ENCODE measurements at regions not wholly inside any gene's neighbourhood (a gene's known extent, or its start where the extent isn't known, plus 50 kb on each side); places are given as distances from the start of the nearest gene placed in this dataset.

DNA sequence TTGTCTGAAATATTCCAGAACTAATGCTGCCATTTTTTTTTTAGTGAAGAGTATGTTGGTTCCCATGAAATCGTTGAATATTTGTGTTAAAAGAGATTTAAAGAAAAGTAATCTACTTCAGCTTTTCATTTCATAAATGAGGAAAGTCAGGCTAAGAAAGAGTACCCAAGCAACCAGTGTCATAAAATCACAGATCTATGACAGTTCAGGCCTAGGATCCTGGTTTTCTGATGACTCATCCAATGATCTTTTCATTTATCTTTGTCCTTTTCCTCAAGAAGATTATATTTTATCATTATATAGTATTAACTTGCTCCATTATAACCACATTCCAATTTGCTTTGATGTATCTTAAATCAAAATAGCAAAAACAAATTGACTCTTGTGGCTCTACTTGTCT is 139.4 kb upstream of the HCCS start:
- no peak overlapping the region for H3K9ac ChIP-seq (ENCODE audit: low read length)
- H3F3A ChIP-seq (ENCODE audit: insufficient read depth, low read length): no peaks in the 10 kb centered on the region
- no peak for TF ChIP-seq EZH2 (IDR thresholded peaks at IDR 0.05; ENCODE audit: borderline replicate concordance, low read length)
- TF ChIP-seq, protein P1, sequence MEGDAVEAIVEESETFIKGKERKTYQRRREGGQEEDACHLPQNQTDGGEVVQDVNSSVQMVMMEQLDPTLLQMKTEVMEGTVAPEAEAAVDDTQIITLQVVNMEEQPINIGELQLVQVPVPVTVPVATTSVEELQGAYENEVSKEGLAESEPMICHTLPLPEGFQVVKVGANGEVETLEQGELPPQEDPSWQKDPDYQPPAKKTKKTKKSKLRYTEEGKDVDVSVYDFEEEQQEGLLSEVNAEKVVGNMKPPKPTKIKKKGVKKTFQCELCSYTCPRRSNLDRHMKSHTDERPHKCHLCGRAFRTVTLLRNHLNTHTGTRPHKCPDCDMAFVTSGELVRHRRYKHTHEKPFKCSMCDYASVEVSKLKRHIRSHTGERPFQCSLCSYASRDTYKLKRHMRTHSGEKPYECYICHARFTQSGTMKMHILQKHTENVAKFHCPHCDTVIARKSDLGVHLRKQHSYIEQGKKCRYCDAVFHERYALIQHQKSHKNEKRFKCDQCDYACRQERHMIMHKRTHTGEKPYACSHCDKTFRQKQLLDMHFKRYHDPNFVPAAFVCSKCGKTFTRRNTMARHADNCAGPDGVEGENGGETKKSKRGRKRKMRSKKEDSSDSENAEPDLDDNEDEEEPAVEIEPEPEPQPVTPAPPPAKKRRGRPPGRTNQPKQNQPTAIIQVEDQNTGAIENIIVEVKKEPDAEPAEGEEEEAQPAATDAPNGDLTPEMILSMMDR (IDR thresholded peaks at IDR 0.05; ENCODE audit: low read length): no peak
- no peaks in the 10 kb centered on the region for H3K27me3 ChIP-seq (ENCODE audit: insufficient read depth, low read length)
- no peak overlapping the region for H3K27ac ChIP-seq (ENCODE audit: low read depth, low read length, poor library complexity, severe bottlenecking)
- H3K79me2 ChIP-seq (ENCODE audit: insufficient read depth, low read length): no peaks in the 10 kb centered on the region
- no peaks in the 10 kb centered on the region for H3K9me3 ChIP-seq (ENCODE audit: low read length)
- no peaks in the 10 kb centered on the region for H3K4me1 ChIP-seq (ENCODE audit: insufficient read depth, low read length, severe bottlenecking)
- no peak overlapping the region for H3K4me2 ChIP-seq (ENCODE audit: low read length)
- H3K36me3 ChIP-seq (ENCODE audit: insufficient read depth, low read length): no peaks in the 10 kb centered on the region
- no peak overlapping the region for H2AFZ ChIP-seq (ENCODE audit: low read length)
- no peaks in the 10 kb centered on the region for H3K9me2 ChIP-seq (ENCODE audit: low read depth, low read length)
- H3K4me3 ChIP-seq (ENCODE audit: low read depth, low read length, poor library complexity, severe bottlenecking): no peak overlapping the region
- no peaks in the 10 kb centered on the region for H4K20me1 ChIP-seq (ENCODE audit: insufficient read depth, low read length)

DNA sequence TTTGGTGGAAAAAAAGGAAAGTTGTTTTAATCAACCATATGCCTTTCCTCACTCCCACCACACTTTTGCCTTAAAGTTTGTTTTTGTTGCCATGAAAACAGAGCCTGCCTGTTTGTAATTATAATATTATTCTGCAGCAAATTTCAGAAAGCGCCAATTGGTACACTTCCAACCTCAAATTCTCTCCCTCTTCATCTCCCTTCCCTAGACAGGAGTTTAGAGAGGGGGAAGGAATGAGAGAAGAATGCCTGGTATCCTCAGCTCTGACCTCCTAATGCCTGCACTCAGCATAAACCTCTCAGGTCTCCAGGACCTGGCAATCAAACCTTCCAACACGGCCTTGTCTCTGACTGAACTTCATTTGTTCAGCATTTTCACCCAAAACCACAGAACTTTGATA is 138.4 kb upstream of the HCCS start:
- H3K9me2 ChIP-seq (ENCODE audit: low read depth, low read length): no peaks in the 10 kb centered on the region
- no peak overlapping the region for H3K27ac ChIP-seq (ENCODE audit: low read depth, low read length, poor library complexity, severe bottlenecking)
- H3K36me3 ChIP-seq (ENCODE audit: insufficient read depth, low read length): no peaks in the 10 kb centered on the region
- H2AFZ ChIP-seq (ENCODE audit: low read length): no peak overlapping the region
- no peaks in the 10 kb centered on the region for H3K27me3 ChIP-seq (ENCODE audit: insufficient read depth, low read length)
- H3F3A ChIP-seq (ENCODE audit: insufficient read depth, low read length): no peaks in the 10 kb centered on the region
- TF ChIP-seq EZH2 (IDR thresholded peaks at IDR 0.05; ENCODE audit: borderline replicate concordance, low read length): no peak
- TF ChIP-seq, protein P1 (IDR thresholded peaks at IDR 0.05; ENCODE audit: low read length): no peak
- no peaks in the 10 kb centered on the region for H3K4me1 ChIP-seq (ENCODE audit: insufficient read depth, low read length, severe bottlenecking)
- H3K4me2 ChIP-seq (ENCODE audit: low read length): no peak overlapping the region
- H3K9ac ChIP-seq (ENCODE audit: low read length): no peak overlapping the region
- H3K79me2 ChIP-seq (ENCODE audit: insufficient read depth, low read length): no peaks in the 10 kb centered on the region
- no peak overlapping the region for H3K4me3 ChIP-seq (ENCODE audit: low read depth, low read length, poor library complexity, severe bottlenecking)
- no peaks in the 10 kb centered on the region for H4K20me1 ChIP-seq (ENCODE audit: insufficient read depth, low read length)
- H3K9me3 ChIP-seq (ENCODE audit: low read length): no peaks in the 10 kb centered on the region

DNA sequence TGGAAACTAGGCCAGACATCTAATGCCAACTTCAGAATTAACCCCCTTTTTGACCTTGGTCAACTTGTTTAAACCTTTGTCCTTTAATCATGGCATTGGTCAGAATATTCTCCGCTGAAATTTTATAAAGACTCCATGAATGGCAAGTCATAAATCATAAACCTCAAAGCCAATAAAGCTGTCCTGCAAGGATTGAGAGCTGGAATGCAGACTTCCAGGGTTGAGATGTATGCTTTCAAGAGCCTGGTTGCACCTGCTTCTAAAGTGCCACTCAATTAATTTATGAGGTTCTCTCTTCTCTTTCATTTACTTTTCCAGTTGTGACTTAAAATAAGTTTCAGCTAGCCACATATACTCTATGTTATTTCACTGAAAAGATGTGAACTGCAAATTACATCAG is 136.2 kb upstream of the HCCS start:
- Histone ChIP-seq H3K27ac (ENCODE audit: low read depth, low read length, poor library complexity, severe bottlenecking) (no peak overlapping the region), H3F3A (ENCODE audit: insufficient read depth, low read length) (no peaks in the 10 kb centered on the region), H3K4me3 (ENCODE audit: low read depth, low read length, poor library complexity, severe bottlenecking) (no peak overlapping the region), H4K20me1 (ENCODE audit: insufficient read depth, low read length) (no peaks in the 10 kb centered on the region), H3K36me3 (ENCODE audit: insufficient read depth, low read length) (no peaks in the 10 kb centered on the region), H3K79me2 (ENCODE audit: insufficient read depth, low read length) (no peaks in the 10 kb centered on the region), H3K4me2 (ENCODE audit: low read length) (no peak overlapping the region), H3K9ac (ENCODE audit: low read length) (no peak overlapping the region), H3K4me1 (ENCODE audit: insufficient read depth, low read length, severe bottlenecking) (no peaks in the 10 kb centered on the region), H3K9me2 (ENCODE audit: low read depth, low read length) (no peaks in the 10 kb centered on the region), H3K9me3 (ENCODE audit: low read length) (no peaks in the 10 kb centered on the region), H3K27me3 (ENCODE audit: insufficient read depth, low read length) (no peaks in the 10 kb centered on the region), H2AFZ (ENCODE audit: low read length) (no peak overlapping the region)
- no peak for TF ChIP-seq EZH2 (IDR thresholded peaks at IDR 0.05; ENCODE audit: borderline replicate concordance, low read length)
- TF ChIP-seq, protein P1 (IDR thresholded peaks at IDR 0.05; ENCODE audit: low read length): no peak
